Liver (tissue), 3 donors: ENCODE measurements at regions not wholly inside any gene's neighbourhood (a gene's known extent, or its start where the extent isn't known, plus 50 kb on each side); places are given as distances from the start of the nearest gene placed in this dataset.

Source experiments
- EGR1 ChIP-seq, 2 donors: IDR thresholded peaks; 2 replicates each; pipeline ENCODE4 v1.6.1; 2016 to 2018; ENCODE audit warnings: antibody characterized with exemption in 2 of 2, low read depth in 2 of 2
- GABPA ChIP-seq, 2 donors: IDR thresholded peaks in 1 of 2; conservative IDR thresholded peaks in 1 of 2; 2 replicates each; pipeline ENCODE4 v1.6.1; 2016; ENCODE audit warnings: antibody characterized with exemption in 2 of 2, mild to moderate bottlenecking in 1 of 2, moderate library complexity in 1 of 2
- JUND ChIP-seq, 2 donors: IDR thresholded peaks; 2 replicates each; pipeline ENCODE4 v1.6.1; 2016; ENCODE audit warnings: antibody characterized with exemption in 2 of 2
- NR2F2 ChIP-seq: IDR thresholded peaks from 2 replicates; pipeline ENCODE4 v1.6.1; 2016; ENCODE audit warnings: antibody characterized with exemption
- RAD21 ChIP-seq, 2 donors: IDR thresholded peaks; 2 replicates each; pipeline ENCODE4 v1.6.1; 2016; ENCODE audit warnings: antibody characterized with exemption in 2 of 2, mild to moderate bottlenecking in 2 of 2
- REST ChIP-seq: IDR thresholded peaks from 2 replicates; pipeline ENCODE4 v1.6.1; 2016; ENCODE audit warnings: antibody characterized with exemption, mild to moderate bottlenecking
- RXRA ChIP-seq, 2 donors: IDR thresholded peaks; 2 replicates each; pipeline ENCODE4 v1.6.1; 2017 to 2018; ENCODE audit warnings: antibody characterized with exemption in 2 of 2, mild to moderate bottlenecking in 1 of 2
- TF ChIP-seq, protein P1 (sequence below): fragments of 150-350 bp; IDR thresholded peaks from 2 replicates; pipeline ENCODE4 v1.5.1; 2017; ENCODE audit warnings: improper control_type of control experiment, low read depth, low read length; ENCODE audit not compliant: missing input control
- TF ChIP-seq, protein P2 (sequence below): IDR thresholded peaks from 2 replicates; pipeline ENCODE4 v1.6.1; 2016; ENCODE audit warnings: antibody characterized with exemption
- TF ChIP-seq, protein P3 (sequence below): IDR thresholded peaks from 2 replicates; pipeline ENCODE4 v1.6.1; 2016; ENCODE audit warnings: antibody characterized with exemption
- donor health status: healthy.
- donor health status: healthy.

GRCh38 chr5:112634796-112635195 is 102.9 kb upstream of the APC start:
- TF ChIP-seq RAD21 (IDR thresholded peaks at IDR 0.05): no peak
- TF ChIP-seq, protein P1, sequence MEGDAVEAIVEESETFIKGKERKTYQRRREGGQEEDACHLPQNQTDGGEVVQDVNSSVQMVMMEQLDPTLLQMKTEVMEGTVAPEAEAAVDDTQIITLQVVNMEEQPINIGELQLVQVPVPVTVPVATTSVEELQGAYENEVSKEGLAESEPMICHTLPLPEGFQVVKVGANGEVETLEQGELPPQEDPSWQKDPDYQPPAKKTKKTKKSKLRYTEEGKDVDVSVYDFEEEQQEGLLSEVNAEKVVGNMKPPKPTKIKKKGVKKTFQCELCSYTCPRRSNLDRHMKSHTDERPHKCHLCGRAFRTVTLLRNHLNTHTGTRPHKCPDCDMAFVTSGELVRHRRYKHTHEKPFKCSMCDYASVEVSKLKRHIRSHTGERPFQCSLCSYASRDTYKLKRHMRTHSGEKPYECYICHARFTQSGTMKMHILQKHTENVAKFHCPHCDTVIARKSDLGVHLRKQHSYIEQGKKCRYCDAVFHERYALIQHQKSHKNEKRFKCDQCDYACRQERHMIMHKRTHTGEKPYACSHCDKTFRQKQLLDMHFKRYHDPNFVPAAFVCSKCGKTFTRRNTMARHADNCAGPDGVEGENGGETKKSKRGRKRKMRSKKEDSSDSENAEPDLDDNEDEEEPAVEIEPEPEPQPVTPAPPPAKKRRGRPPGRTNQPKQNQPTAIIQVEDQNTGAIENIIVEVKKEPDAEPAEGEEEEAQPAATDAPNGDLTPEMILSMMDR: no peak
- no peak for TF ChIP-seq JUND (IDR thresholded peaks at IDR 0.05)
- no peak for TF ChIP-seq NR2F2
- TF ChIP-seq, protein P2, sequence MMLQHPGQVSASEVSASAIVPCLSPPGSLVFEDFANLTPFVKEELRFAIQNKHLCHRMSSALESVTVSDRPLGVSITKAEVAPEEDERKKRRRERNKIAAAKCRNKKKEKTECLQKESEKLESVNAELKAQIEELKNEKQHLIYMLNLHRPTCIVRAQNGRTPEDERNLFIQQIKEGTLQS: no peak
- TF ChIP-seq REST: no peak
- TF ChIP-seq RXRA (IDR thresholded peaks at IDR 0.05): no peak
- no peak for TF ChIP-seq GABPA (IDR thresholded peaks at IDR 0.05 in 1 of 2, conservative IDR thresholded peaks at IDR 0.05 in 1 of 2)
- no peak for TF ChIP-seq EGR1 (IDR thresholded peaks at IDR 0.05; ENCODE audit: low read depth in 2 of 2)
- TF ChIP-seq, protein P3, sequence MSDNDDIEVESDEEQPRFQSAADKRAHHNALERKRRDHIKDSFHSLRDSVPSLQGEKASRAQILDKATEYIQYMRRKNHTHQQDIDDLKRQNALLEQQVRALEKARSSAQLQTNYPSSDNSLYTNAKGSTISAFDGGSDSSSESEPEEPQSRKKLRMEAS: no peak
